Ascending aorta (tissue), 2 donors: ENCODE measurements at regions not wholly inside any gene's neighbourhood (a gene's known extent, or its start where the extent isn't known, plus 50 kb on each side); places are given as distances from the start of the nearest gene placed in this dataset.

Experiments
- DNase-seq, 2 donors: peaks; one replicate each; pipeline ENCODE4 v3.0.0-alpha.2; 2019; ENCODE audit warnings: low spot score in 2 of 2
- H3K27ac ChIP-seq, 2 donors: fragments of 200-600 bp; sonication (generic); one replicate each; pipeline ENCODE4 v1.5.1; 2016 to 2017; ENCODE audit warnings: mild to moderate bottlenecking in 1 of 2
- H3K27me3 ChIP-seq: fragments of 200-600 bp; sonication (generic); one replicate; pipeline ENCODE4 v1.5.1; 2017
- H3K36me3 ChIP-seq, 2 donors: fragments of 200-600 bp; sonication (generic); one replicate each; pipeline ENCODE4 v1.5.1; 2016
- H3K4me1 ChIP-seq, 2 donors: fragments of 200-600 bp; sonication (generic); one replicate each; pipeline ENCODE4 v1.5.1; 2016 to 2017; ENCODE audit warnings: mild to moderate bottlenecking in 1 of 2
- H3K4me3 ChIP-seq, 2 donors: fragments of 200-600 bp; sonication (generic); one replicate each; pipeline ENCODE4 v1.5.1; 2016 to 2017; ENCODE audit warnings: mild to moderate bottlenecking in 1 of 2
- H3K9me3 ChIP-seq, 2 donors: fragments of 200-600 bp; sonication (generic); one replicate each; pipeline ENCODE4 v1.5.1; 2016
- CTCF ChIP-seq, 3 experiments: fragments of 200-600 bp in 2 of 3; fragments of 450-650 bp in 1 of 3; sonication (generic) in 2 of 3; IDR thresholded peaks; one replicate each; pipeline ENCODE4 v1.5.1; 2016 to 2019; ENCODE audit warnings: antibody characterized with exemption in 3 of 3, mild to moderate bottlenecking in 1 of 3, moderate library complexity in 1 of 3
- intact Hi-C: fragments of 100-400 bp; cut with DNase I; formaldehyde crosslinking; loops from one replicate; pipeline ENCODE4 v1.15.1; 2023

- Histone ChIP-seq H3K27ac (no peak overlapping the region), H3K9me3 (no peaks in the 10 kb centered on the region), H3K4me1 (no peaks in the 10 kb centered on the region), H3K4me3 (no peak overlapping the region), H3K36me3 (no peaks in the 10 kb centered on the region), H3K27me3 (no peaks in the 10 kb centered on the region)
- intact Hi-C loops = no loop called here
- TF ChIP-seq CTCF (IDR thresholded peaks at IDR 0.05) = no peak
- no peak for DNase-seq
These were observed 713.2 kb downstream of the FLRT2 start for GRCh38 chr14:86243158-86243557.

GRCh38 chr14:86237733-86238132 lies 707.8 kb downstream of the FLRT2 start:
- H3K9me3 ChIP-seq = no peaks in the 10 kb centered on the region
- H3K36me3 ChIP-seq = no peaks in the 10 kb centered on the region
- intact Hi-C loops = no loop called here
- DNase-seq = no peak
- no peaks in the 10 kb centered on the region for H3K27me3 ChIP-seq
- TF ChIP-seq CTCF (IDR thresholded peaks at IDR 0.05) = no peak
- H3K4me1 ChIP-seq = no peaks in the 10 kb centered on the region
- H3K4me3 ChIP-seq = no peak overlapping the region
- no peak overlapping the region for H3K27ac ChIP-seq

- Histone ChIP-seq H3K9me3 (no peaks in the 10 kb centered on the region), H3K27me3 (no peaks in the 10 kb centered on the region), H3K36me3 (no peaks in the 10 kb centered on the region), H3K4me1 (no peaks in the 10 kb centered on the region), H3K27ac (no peak overlapping the region), H3K4me3 (no peak overlapping the region)
- no peak for DNase-seq
- TF ChIP-seq CTCF (IDR thresholded peaks at IDR 0.05) = no peak
- intact Hi-C loops = no loop called here
These were observed 691.8 kb downstream of the FLRT2 start for GRCh38 chr14:86221755-86222154.

- no peaks in the 10 kb centered on the region for H3K4me1 ChIP-seq
These were observed 691.1 kb downstream of the FLRT2 start for GRCh38 chr14:86221000-86221399.

GRCh38 chr14:86217523-86217922 lies 687.6 kb downstream of the FLRT2 start:
- no peaks in the 10 kb centered on the region for H3K4me1 ChIP-seq
- intact Hi-C loops = no loop called here
- TF ChIP-seq CTCF (IDR thresholded peaks at IDR 0.05) = no peak
- H3K27ac ChIP-seq = no peak overlapping the region
- H3K4me3 ChIP-seq = no peak overlapping the region
- H3K27me3 ChIP-seq = no peaks in the 10 kb centered on the region
- no peaks in the 10 kb centered on the region for H3K36me3 ChIP-seq
- no peaks in the 10 kb centered on the region for H3K9me3 ChIP-seq
- DNase-seq = no peak

More at GRCh38 chr14:86221000-86221399, 691.1 kb downstream of the FLRT2 start:
- no peak overlapping the region for H3K27ac ChIP-seq
- no peak for DNase-seq
- H3K36me3 ChIP-seq = no peaks in the 10 kb centered on the region
- TF ChIP-seq CTCF (IDR thresholded peaks at IDR 0.05) = no peak
- H3K4me3 ChIP-seq = no peak overlapping the region
- intact Hi-C loops = no loop called here
- no peaks in the 10 kb centered on the region for H3K27me3 ChIP-seq
- H3K9me3 ChIP-seq = no peaks in the 10 kb centered on the region

GRCh38 chr14:86203843-86204242 lies 673.9 kb downstream of the FLRT2 start:
- Histone ChIP-seq H3K36me3 (no peaks in the 10 kb centered on the region), H3K27ac (no peak overlapping the region), H3K27me3 (no peaks in the 10 kb centered on the region), H3K4me3 (no peak overlapping the region), H3K4me1 (no peaks in the 10 kb centered on the region), H3K9me3 (no peaks in the 10 kb centered on the region)
- intact Hi-C loops = no loop called here
- no peak for DNase-seq
- no peak for TF ChIP-seq CTCF (IDR thresholded peaks at IDR 0.05)
